ENCODE measurements at regions not wholly inside any gene's neighbourhood (a gene's known extent, or its start where the extent isn't known, plus 50 kb on each side); places are given as distances from the start of the nearest gene placed in this dataset.

GRCh38 chr1:157234705-157235273, 96.6 kb upstream of the ETV3 start:
- no peaks in the 10 kb centered on the region for H3K36me3 ChIP-seq (ENCODE audit: control insufficient read depth, insufficient read depth, low read length, severe bottlenecking)
- no peak for DNase-seq (ENCODE audit: low read depth)
- H3K4me1 ChIP-seq (ENCODE audit: control insufficient read depth, insufficient read depth, low read length): no peaks in the 10 kb centered on the region
- H3K9me3 ChIP-seq (ENCODE audit: control insufficient read depth, low read length): no peaks in the 10 kb centered on the region
- peaks cover 25% of the 10 kb centered on the region for H3K27me3 ChIP-seq (replicated peaks; ENCODE audit: control insufficient read depth, insufficient read depth, low read length)
- no peak overlapping the region for H3K9ac ChIP-seq (ENCODE audit: low read length)
- H3K4me3 ChIP-seq (ENCODE audit: low read length): no peak overlapping the region

GRCh38 chr1:157233131-157233530, 94.9 kb upstream of the ETV3 start:
- Histone ChIP-seq H3K36me3 (ENCODE audit: control insufficient read depth, insufficient read depth, low read length, severe bottlenecking) (no peaks in the 10 kb centered on the region), H3K9ac (ENCODE audit: low read length) (no peak overlapping the region), H3K9me3 (ENCODE audit: control insufficient read depth, low read length) (no peaks in the 10 kb centered on the region), H3K4me3 (ENCODE audit: low read length) (no peak overlapping the region), H3K27me3 (replicated peaks; ENCODE audit: control insufficient read depth, insufficient read depth, low read length) (peaks cover 18% of the 10 kb centered on the region), H3K4me1 (ENCODE audit: control insufficient read depth, insufficient read depth, low read length) (no peaks in the 10 kb centered on the region)
- no peak for DNase-seq (ENCODE audit: low read depth)

- H3K4me3 ChIP-seq (ENCODE audit: low read length): no peak overlapping the region
Observed at GRCh38 chr1:157231846-157232525, 93.8 kb upstream of the ETV3 start.

GRCh38 chr1:157230500-157230899, 92.3 kb upstream of the ETV3 start:
- Histone ChIP-seq H3K9ac (ENCODE audit: low read length) (no peak overlapping the region), H3K9me3 (ENCODE audit: control insufficient read depth, low read length) (peaks cover 5% of the 10 kb centered on the region), H3K4me1 (ENCODE audit: control insufficient read depth, insufficient read depth, low read length) (no peaks in the 10 kb centered on the region), H3K4me3 (ENCODE audit: low read length) (no peak overlapping the region), H3K36me3 (ENCODE audit: control insufficient read depth, insufficient read depth, low read length, severe bottlenecking) (no peaks in the 10 kb centered on the region), H3K27me3 (replicated peaks; ENCODE audit: control insufficient read depth, insufficient read depth, low read length) (peaks cover 10% of the 10 kb centered on the region)
- no peak for DNase-seq (ENCODE audit: low read depth)

More at GRCh38 chr1:157231846-157232525, 93.8 kb upstream of the ETV3 start:
- H3K4me1 ChIP-seq (ENCODE audit: control insufficient read depth, insufficient read depth, low read length): no peaks in the 10 kb centered on the region
- H3K9ac ChIP-seq (ENCODE audit: low read length): no peak overlapping the region
- no peak for DNase-seq (ENCODE audit: low read depth)
- H3K27me3 ChIP-seq (replicated peaks; ENCODE audit: control insufficient read depth, insufficient read depth, low read length): peaks cover 14% of the 10 kb centered on the region
- no peaks in the 10 kb centered on the region for H3K36me3 ChIP-seq (ENCODE audit: control insufficient read depth, insufficient read depth, low read length, severe bottlenecking)
- no peaks in the 10 kb centered on the region for H3K9me3 ChIP-seq (ENCODE audit: control insufficient read depth, low read length)

GRCh38 chr1:157227700-157228099, 89.5 kb upstream of the ETV3 start:
- Histone ChIP-seq H3K4me1 (ENCODE audit: control insufficient read depth, insufficient read depth, low read length) (no peaks in the 10 kb centered on the region), H3K9ac (ENCODE audit: low read length) (no peak overlapping the region), H3K36me3 (ENCODE audit: control insufficient read depth, insufficient read depth, low read length, severe bottlenecking) (no peaks in the 10 kb centered on the region), H3K9me3 (ENCODE audit: control insufficient read depth, low read length) (peaks cover 10% of the 10 kb centered on the region), H3K4me3 (ENCODE audit: low read length) (no peak overlapping the region), H3K27me3 (replicated peaks; ENCODE audit: control insufficient read depth, insufficient read depth, low read length) (peaks cover 6% of the 10 kb centered on the region)
- no peak for DNase-seq (ENCODE audit: low read depth)

- H3K9ac ChIP-seq (ENCODE audit: low read length): no peak overlapping the region
- peaks cover 10% of the 10 kb centered on the region for H3K9me3 ChIP-seq (ENCODE audit: control insufficient read depth, low read length)
- DNase-seq (ENCODE audit: low read depth): no peak
- no peaks in the 10 kb centered on the region for H3K36me3 ChIP-seq (ENCODE audit: control insufficient read depth, insufficient read depth, low read length, severe bottlenecking)
- H3K27me3 ChIP-seq (replicated peaks; ENCODE audit: control insufficient read depth, insufficient read depth, low read length): peaks cover 6% of the 10 kb centered on the region
- no peak overlapping the region for H3K4me3 ChIP-seq (ENCODE audit: low read length)
- H3K4me1 ChIP-seq (ENCODE audit: control insufficient read depth, insufficient read depth, low read length): no peaks in the 10 kb centered on the region
Observed at GRCh38 chr1:157226739-157227138, 88.5 kb upstream of the ETV3 start.

- no peak overlapping the region for H3K4me3 ChIP-seq (ENCODE audit: low read length)
- no peak overlapping the region for H3K9ac ChIP-seq (ENCODE audit: low read length)
- H3K27me3 ChIP-seq (replicated peaks; ENCODE audit: control insufficient read depth, insufficient read depth, low read length): peaks cover 13% of the 10 kb centered on the region
- DNase-seq (ENCODE audit: low read depth): no peak
- no peaks in the 10 kb centered on the region for H3K36me3 ChIP-seq (ENCODE audit: control insufficient read depth, insufficient read depth, low read length, severe bottlenecking)
- peaks cover 5% of the 10 kb centered on the region for H3K9me3 ChIP-seq (ENCODE audit: control insufficient read depth, low read length)
- H3K4me1 ChIP-seq (ENCODE audit: control insufficient read depth, insufficient read depth, low read length): no peaks in the 10 kb centered on the region
Observed at GRCh38 chr1:157219600-157219999, 81.4 kb upstream of the ETV3 start.

- Histone ChIP-seq H3K9me3 (ENCODE audit: control insufficient read depth, low read length) (peaks cover 7% of the 10 kb centered on the region), H3K9ac (ENCODE audit: low read length) (no peak overlapping the region), H3K4me1 (ENCODE audit: control insufficient read depth, insufficient read depth, low read length) (no peaks in the 10 kb centered on the region), H3K4me3 (ENCODE audit: low read length) (no peak overlapping the region), H3K36me3 (ENCODE audit: control insufficient read depth, insufficient read depth, low read length, severe bottlenecking) (no peaks in the 10 kb centered on the region), H3K27me3 (replicated peaks; ENCODE audit: control insufficient read depth, insufficient read depth, low read length) (peaks cover 13% of the 10 kb centered on the region)
- no peak for DNase-seq (ENCODE audit: low read depth)
Observed at GRCh38 chr1:157219182-157219581, 81.0 kb upstream of the ETV3 start.

GRCh38 chr1:157218671-157219070, 80.5 kb upstream of the ETV3 start:
- H3K9ac ChIP-seq (ENCODE audit: low read length): no peak overlapping the region
- no peak for DNase-seq (ENCODE audit: low read depth)
- no peaks in the 10 kb centered on the region for H3K4me1 ChIP-seq (ENCODE audit: control insufficient read depth, insufficient read depth, low read length)
- no peaks in the 10 kb centered on the region for H3K36me3 ChIP-seq (ENCODE audit: control insufficient read depth, insufficient read depth, low read length, severe bottlenecking)
- H3K27me3 ChIP-seq (replicated peaks; ENCODE audit: control insufficient read depth, insufficient read depth, low read length): peaks cover 13% of the 10 kb centered on the region
- no peak overlapping the region for H3K4me3 ChIP-seq (ENCODE audit: low read length)
- H3K9me3 ChIP-seq (ENCODE audit: control insufficient read depth, low read length): peaks cover 10% of the 10 kb centered on the region

- Histone ChIP-seq H3K36me3 (ENCODE audit: control insufficient read depth, insufficient read depth, low read length, severe bottlenecking) (no peaks in the 10 kb centered on the region), H3K4me1 (ENCODE audit: control insufficient read depth, insufficient read depth, low read length) (no peaks in the 10 kb centered on the region)
Observed at GRCh38 chr1:157217486-157217885, 79.3 kb upstream of the ETV3 start.

GRCh38 chr1:157213836-157214235, 75.6 kb upstream of the ETV3 start:
- H3K36me3 ChIP-seq (ENCODE audit: control insufficient read depth, insufficient read depth, low read length, severe bottlenecking): no peaks in the 10 kb centered on the region
- no peak for DNase-seq (ENCODE audit: low read depth)
- peaks cover 7% of the 10 kb centered on the region for H3K27me3 ChIP-seq (replicated peaks; ENCODE audit: control insufficient read depth, insufficient read depth, low read length)
- no peaks in the 10 kb centered on the region for H3K4me1 ChIP-seq (ENCODE audit: control insufficient read depth, insufficient read depth, low read length)
- H3K9me3 ChIP-seq (ENCODE audit: control insufficient read depth, low read length): peaks cover 25% of the 10 kb centered on the region
- H3K4me3 ChIP-seq (ENCODE audit: low read length): no peak overlapping the region
- H3K9ac ChIP-seq (ENCODE audit: low read length): no peak overlapping the region

More at GRCh38 chr1:157217486-157217885, 79.3 kb upstream of the ETV3 start:
- Histone ChIP-seq H3K9me3 (ENCODE audit: control insufficient read depth, low read length) (peaks cover 18% of the 10 kb centered on the region), H3K9ac (ENCODE audit: low read length) (no peak overlapping the region), H3K4me3 (ENCODE audit: low read length) (no peak overlapping the region), H3K27me3 (replicated peaks; ENCODE audit: control insufficient read depth, insufficient read depth, low read length) (peaks cover 13% of the 10 kb centered on the region)
- no peak for DNase-seq (ENCODE audit: low read depth)

GRCh38 chr1:157209514-157209913, 71.3 kb upstream of the ETV3 start:
- no peak overlapping the region for H3K4me3 ChIP-seq (ENCODE audit: low read length)
- H3K27me3 ChIP-seq (replicated peaks; ENCODE audit: control insufficient read depth, insufficient read depth, low read length): peaks cover 6% of the 10 kb centered on the region
- H3K9ac ChIP-seq (ENCODE audit: low read length): no peak overlapping the region
- H3K9me3 ChIP-seq (ENCODE audit: control insufficient read depth, low read length): peaks cover 20% of the 10 kb centered on the region
- DNase-seq (ENCODE audit: low read depth): no peak
- H3K36me3 ChIP-seq (ENCODE audit: control insufficient read depth, insufficient read depth, low read length, severe bottlenecking): no peaks in the 10 kb centered on the region
- no peaks in the 10 kb centered on the region for H3K4me1 ChIP-seq (ENCODE audit: control insufficient read depth, insufficient read depth, low read length)
